Gastroesophageal sphincter (tissue), 4 donors: ENCODE measurements at regions not wholly inside any gene's neighbourhood (a gene's known extent, or its start where the extent isn't known, plus 50 kb on each side); places are given as distances from the start of the nearest gene placed in this dataset.
A peak's percentile ranks its signal among the peaks of the same experiment; 100 is the strongest.

ENCODE experiments used
- ATAC-seq: fragments of 150-250 bp; one replicate; pipeline ENCODE4 v1.9.1; 2016; ENCODE audit warnings: mild to moderate bottlenecking, moderate library complexity
- H3K27ac ChIP-seq, 4 donors: fragments of 200-600 bp; sonication (generic) in 3 of 4; 1 replicate in 3 of 4; 2 replicates in 1 of 4; pipeline ENCODE4 v1.5.1; 2016 to 2019
- H3K27me3 ChIP-seq: fragments of 200-600 bp; sonication (generic); one replicate; pipeline ENCODE4 v1.5.1; 2019
- H3K36me3 ChIP-seq, 2 donors: fragments of 200-600 bp; sonication (generic); one replicate each; pipeline ENCODE4 v1.5.1; 2019; ENCODE audit warnings: control low read depth in 1 of 2
- H3K4me1 ChIP-seq, 3 donors: fragments of 200-600 bp; sonication (generic); 1 replicate in 2 of 3; 2 replicates in 1 of 3; pipeline ENCODE4 v1.5.1; 2016 to 2019; ENCODE audit warnings: control low read depth in 2 of 3
- H3K4me3 ChIP-seq, 2 donors: fragments of 200-600 bp; sonication (generic); one replicate each; pipeline ENCODE4 v1.5.1; 2019; ENCODE audit warnings: mild to moderate bottlenecking in 1 of 2, moderate library complexity in 1 of 2
- H3K9me3 ChIP-seq, 3 donors: fragments of 200-600 bp; sonication (generic); one replicate each; pipeline ENCODE4 v1.5.1; 2017 to 2019; ENCODE audit warnings: control low read depth in 2 of 3
- CTCF ChIP-seq, 4 experiments: fragments of 200-600 bp in 2 of 4; fragments of 450-650 bp in 2 of 4; sonication (generic) in 1 of 4; IDR thresholded peaks; one replicate each; pipeline ENCODE4 v1.5.1; 2017 to 2019; ENCODE audit warnings: antibody characterized with exemption in 4 of 4, mild to moderate bottlenecking in 2 of 4, moderate library complexity in 2 of 4
- EP300 ChIP-seq: sonication (generic); formaldehyde crosslinking; IDR thresholded peaks from one replicate; pipeline ENCODE4 v1.6.1; 2017; ENCODE audit warnings: antibody characterized with exemption, mild to moderate bottlenecking
- POLR2A ChIP-seq, 2 donors: fragments of 450-650 bp; IDR thresholded peaks; one replicate each; pipeline ENCODE4 v1.6.1; 2017; ENCODE audit warnings: antibody characterized with exemption in 2 of 2, mild to moderate bottlenecking in 2 of 2, moderate library complexity in 1 of 2
- POLR2AphosphoS5 ChIP-seq: sonication (generic); formaldehyde crosslinking; IDR thresholded peaks from one replicate; pipeline ENCODE4 v1.6.1; 2017; ENCODE audit warnings: antibody characterized with exemption
- WGBS, 2 donors: methylation state at CpG; one replicate each; pipeline ENCODE4 v1.1.5; 2018; ENCODE audit warnings: low coverage in 1 of 2; 5-methylcytosine and 5-hydroxymethylcytosine counted together

- 59 to 69% methylated on average over 3 of the region's 3 CpGs for WGBS, 2 donors
- no peaks in the 10 kb centered on the region for H3K9me3 ChIP-seq
- TF ChIP-seq POLR2A (IDR thresholded peaks at IDR 0.05) (no peak), EP300 (no peak), POLR2AphosphoS5 (no peak), CTCF (IDR thresholded peaks at IDR 0.05) (no peak)
- ATAC-seq: no peak
- peaks cover 0 to 47% (median 8%) of the 10 kb centered on the region in 3 donors for H3K4me1 ChIP-seq
- peaks cover 0 to 85% of the 10 kb centered on the region in 2 donors for H3K36me3 ChIP-seq
- H3K27ac ChIP-seq: peak overlapping the region; percentile 36 to 58 (median 47)
- no peak overlapping the region for H3K4me3 ChIP-seq
- no peaks in the 10 kb centered on the region for H3K27me3 ChIP-seq
Observed at GRCh38 chr7:130881091-130881798, 147.2 kb upstream of the KLF14 start.

DNA sequence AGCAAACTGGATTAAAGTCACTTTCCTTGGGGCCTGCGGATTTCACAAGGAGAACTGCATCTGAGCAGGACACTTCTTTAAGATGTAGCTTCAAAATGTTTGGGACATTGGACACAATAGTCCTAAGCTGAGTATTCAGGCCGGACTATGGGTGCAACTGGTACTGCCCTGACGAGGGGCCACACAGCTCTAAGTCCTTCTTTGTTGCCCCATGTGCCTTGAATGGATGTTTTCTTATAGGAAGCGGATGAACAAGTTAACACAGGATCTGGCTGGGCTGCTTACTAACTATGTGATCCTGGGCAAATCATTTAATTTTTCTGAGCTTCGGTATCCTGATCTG, 147.8 kb upstream of the KLF14 start:
- H3K4me3 ChIP-seq: no peak overlapping the region
- H3K27me3 ChIP-seq: no peaks in the 10 kb centered on the region
- H3K27ac ChIP-seq: peak overlapping the region in 3 of 4 donors; percentile 45 to 58 (median 53)
- 92 to 96% methylated on average over 2 to 5 of the region's 5 CpGs for WGBS, 2 donors
- TF ChIP-seq EP300 (no peak), CTCF (IDR thresholded peaks at IDR 0.05) (no peak), POLR2A (IDR thresholded peaks at IDR 0.05) (no peak), POLR2AphosphoS5 (peak; percentile 7)
- H3K4me1 ChIP-seq: peaks cover 0 to 50% (median 8%) of the 10 kb centered on the region in 3 donors
- ATAC-seq: no peak
- peaks cover 0 to 85% of the 10 kb centered on the region in 2 donors for H3K36me3 ChIP-seq
- no peaks in the 10 kb centered on the region for H3K9me3 ChIP-seq

- 48 to 71% methylated on average over 1 to 2 of the region's 2 CpGs for WGBS, 2 donors
- H3K4me1 ChIP-seq: peaks cover under 1 to 56% (median 8%) of the 10 kb centered on the region in 3 donors
- no peak overlapping the region for H3K4me3 ChIP-seq
- no peak for ATAC-seq
- peak overlapping the region in 2 of 4 donors; percentile 45 to 58 for H3K27ac ChIP-seq
- H3K9me3 ChIP-seq: no peaks in the 10 kb centered on the region
- no peaks in the 10 kb centered on the region for H3K27me3 ChIP-seq
- no peak for TF ChIP-seq EP300
- peaks cover 0 to 79% of the 10 kb centered on the region in 2 donors for H3K36me3 ChIP-seq
Observed at GRCh38 chr7:130882396-130882795, 148.4 kb upstream of the KLF14 start.

DNA sequence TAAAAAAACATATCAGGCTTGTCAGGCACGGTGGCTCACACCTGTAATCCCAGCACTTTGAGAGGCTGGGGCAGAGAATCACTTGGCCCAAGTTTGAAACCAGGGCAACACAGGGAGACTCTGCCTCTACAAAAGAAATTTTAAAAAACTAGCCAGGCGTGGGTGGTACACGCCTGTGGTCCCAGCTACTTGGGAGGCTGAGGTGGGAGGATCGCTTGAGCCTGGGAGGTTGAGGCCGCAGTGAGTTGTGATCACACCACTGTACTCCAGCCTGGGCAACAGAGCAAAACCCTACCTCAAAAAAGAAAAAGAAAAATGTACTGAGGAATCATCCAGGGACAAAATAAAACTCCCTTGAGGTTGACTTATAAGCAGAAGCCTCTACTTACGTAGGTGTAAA, 149.9 kb upstream of the KLF14 start:
- Histone ChIP-seq H3K27me3 (no peaks in the 10 kb centered on the region), H3K4me1 (peaks cover 6 to 69% (median 8%) of the 10 kb centered on the region in 3 donors), H3K9me3 (no peaks in the 10 kb centered on the region), H3K4me3 (no peak overlapping the region), H3K27ac (peak overlapping the region in 1 of 4 donors; percentile 11), H3K36me3 (peaks cover 0 to 72% of the 10 kb centered on the region in 2 donors)
- no peak for TF ChIP-seq POLR2AphosphoS5
- TF ChIP-seq EP300: no peak
- TF ChIP-seq CTCF (IDR thresholded peaks at IDR 0.05): no peak
- no peak for TF ChIP-seq POLR2A (IDR thresholded peaks at IDR 0.05)
- ATAC-seq: no peak
- WGBS, 2 donors: 92 to 95% methylated on average over 5 to 6 of the region's 6 CpGs

- H3K27ac ChIP-seq: peak overlapping the region in 3 of 4 donors; percentile 3 to 44 (median 27)
- H3K4me3 ChIP-seq: no peak overlapping the region
- H3K4me1 ChIP-seq: peaks cover 10 to 72% (median 11%) of the 10 kb centered on the region in 3 donors
- TF ChIP-seq EP300 (no peak), CTCF (IDR thresholded peaks at IDR 0.05) (no peak), POLR2AphosphoS5 (no peak), POLR2A (IDR thresholded peaks at IDR 0.05) (no peak)
- H3K27me3 ChIP-seq: no peaks in the 10 kb centered on the region
- H3K36me3 ChIP-seq: peaks cover 0 to 71% of the 10 kb centered on the region in 2 donors
- H3K9me3 ChIP-seq: no peaks in the 10 kb centered on the region
- no peak for ATAC-seq
- 68 to 70% methylated on average over 14 to 19 of the region's 21 CpGs for WGBS, 2 donors
Observed at GRCh38 chr7:130884437-130885417, 150.7 kb upstream of the KLF14 start.
